NCI-H460 (cell line): ENCODE measurements at regions not wholly inside any gene's neighbourhood (a gene's known extent, or its start where the extent isn't known, plus 50 kb on each side); places are given as distances from the start of the nearest gene placed in this dataset.

Source experiments
- DNase-seq: peaks from one replicate; pipeline ENCODE4 v3.0.0-alpha.2; 2016; ENCODE audit warnings: low read depth; ENCODE audit errors: extremely low read depth

GRCh38 chr20:56865055-56865454, 235.9 kb downstream of the TFAP2C start:
- DNase-seq: no peak

GRCh38 chr20:56867128-56867527, 238.0 kb downstream of the TFAP2C start:
- no peak for DNase-seq

GRCh38 chr20:56868746-56869145, 239.6 kb downstream of the TFAP2C start:
- DNase-seq: no peak

- no peak for DNase-seq
Observed at GRCh38 chr20:56870271-56870670, 241.2 kb downstream of the TFAP2C start.

- DNase-seq: no peak
Observed at GRCh38 chr20:56871691-56872090, 242.6 kb downstream of the TFAP2C start.

- DNase-seq: no peak
Observed at GRCh38 chr20:56872620-56873458, 243.7 kb downstream of the TFAP2C start.

GRCh38 chr20:56873836-56874235, 244.7 kb downstream of the TFAP2C start:
- DNase-seq: no peak

- DNase-seq: peak; percentile 22
Observed at GRCh38 chr20:56875052-56875659, 246.1 kb downstream of the TFAP2C start.

- DNase-seq: no peak
Observed at GRCh38 chr20:56875803-56876202, 246.7 kb downstream of the TFAP2C start.

GRCh38 chr20:56885521-56885920, 256.4 kb downstream of the TFAP2C start:
- DNase-seq: no peak

GRCh38 chr20:56890011-56890410, 260.9 kb downstream of the TFAP2C start:
- no peak for DNase-seq

- no peak for DNase-seq
Observed at GRCh38 chr20:56893226-56893917, 264.3 kb downstream of the TFAP2C start.

GRCh38 chr20:56896447-56896846, 267.3 kb downstream of the TFAP2C start:
- DNase-seq: no peak

- DNase-seq: no peak
Observed at GRCh38 chr20:56897318-56897957, 268.3 kb downstream of the TFAP2C start.

GRCh38 chr20:56897958-56898349, 268.8 kb downstream of the TFAP2C start:
- DNase-seq: no peak

GRCh38 chr20:56899506-56899905, 270.4 kb downstream of the TFAP2C start:
- no peak for DNase-seq

GRCh38 chr20:56900252-56900651, 271.1 kb downstream of the TFAP2C start:
- no peak for DNase-seq

GRCh38 chr20:56903421-56903820, 274.3 kb downstream of the TFAP2C start:
- no peak for DNase-seq

- no peak for DNase-seq
Observed at GRCh38 chr20:56903858-56904257, 274.8 kb downstream of the TFAP2C start.

- no peak for DNase-seq
Observed at GRCh38 chr20:56909918-56910714, 281.0 kb downstream of the TFAP2C start.
